A673 (cell line): ENCODE measurements at regions not wholly inside any gene's neighbourhood (a gene's known extent, or its start where the extent isn't known, plus 50 kb on each side); places are given as distances from the start of the nearest gene placed in this dataset.

Source experiments
- BruUV-seq: library from RNA; stranded (reverse); fragments of 400-500 nt; replicated peaks from 2 replicates; lab custom pipeline; 2021; lab: Mats Ljungman, UMichigan
- CTCF ChIA-PET: fragments of 300-600 bp; sonication (Branson Sonifier 250); formaldehyde crosslinking; loops from one replicate; lab custom pipeline; 2022; ENCODE audit warnings: antibody characterized with exemption; lab: Charles Lee
- POLR2A ChIA-PET: fragments of 300-600 bp; sonication (Branson Sonifier 250); formaldehyde crosslinking; loops from one replicate; lab custom pipeline; 2022; ENCODE audit warnings: antibody characterized with exemption; ENCODE audit not compliant: low non-redundant PET; lab: Charles Lee
- DNase-seq: peaks from one replicate; pipeline ENCODE4 v3.0.0-alpha.2; 2015; ENCODE audit warnings: low spot score
- H3K27ac ChIP-seq: fragments of 200-600 bp; sonication (generic); 2 replicates; pipeline ENCODE4 v1.5.1; 2016; ENCODE audit warnings: mixed run types, low read depth, mild to moderate bottlenecking, mixed read lengths, antibody characterized with exemption, low read length; ENCODE audit not compliant: poor library complexity, severe bottlenecking
- H3K27me3 ChIP-seq: fragments of 200-600 bp; sonication (generic); replicated peaks from 2 replicates; pipeline ENCODE4 v1.6.1; 2017; ENCODE audit warnings: mixed run types, low read depth, mild to moderate bottlenecking, mixed read lengths, antibody characterized with exemption, low read length; ENCODE audit not compliant: insufficient read depth, poor library complexity
- H3K36me3 ChIP-seq: fragments of 200-600 bp; sonication (generic); 2 replicates; pipeline ENCODE4 v1.6.1; 2016; ENCODE audit warnings: mixed run types, mild to moderate bottlenecking, mixed read lengths, antibody characterized with exemption, low read length; ENCODE audit not compliant: insufficient read depth, poor library complexity, severe bottlenecking
- H3K4me1 ChIP-seq: fragments of 200-600 bp; sonication (generic); 2 replicates; pipeline ENCODE4 v1.6.1; 2017; ENCODE audit warnings: mixed run types, mild to moderate bottlenecking, mixed read lengths, antibody characterized with exemption, low read length; ENCODE audit not compliant: insufficient read depth, poor library complexity, severe bottlenecking
- H3K4me3 ChIP-seq: fragments of 200-600 bp; sonication (generic); 2 replicates; pipeline ENCODE4 v1.5.1; 2016; ENCODE audit warnings: low read depth, mixed run types, mild to moderate bottlenecking, mixed read lengths, low read length; ENCODE audit not compliant: poor library complexity, severe bottlenecking
- H3K9me3 ChIP-seq: fragments of 200-600 bp; sonication (generic); 2 replicates; pipeline ENCODE4 v1.6.1; 2016; ENCODE audit warnings: mixed run types, low read depth, mild to moderate bottlenecking, mixed read lengths, antibody characterized with exemption, low read length; ENCODE audit not compliant: poor library complexity, severe bottlenecking
- CTCF ChIP-seq: fragments of 300-800, 200-600 bp; sonication (generic); conservative IDR thresholded peaks from 2 replicates; pipeline ENCODE4 v1.5.1; 2017; ENCODE audit warnings: low read depth, mild to moderate bottlenecking, antibody characterized with exemption, low read length, moderate library complexity, mixed read lengths
- EZH2 ChIP-seq: fragments of 200-600 bp; sonication (generic); IDR thresholded peaks from 2 replicates; pipeline ENCODE4 v1.6.1; 2017; ENCODE audit warnings: borderline replicate concordance, low read depth, mild to moderate bottlenecking, mixed read lengths, antibody characterized with exemption, low read length; ENCODE audit not compliant: poor library complexity, severe bottlenecking
- intact Hi-C: fragments of 100-400 bp; cut with micrococcal nuclease; formaldehyde crosslinking; loops from one replicate; pipeline ENCODE4 v1.10.0; 2022; ENCODE audit not compliant: unreplicated experiment

GRCh38 chr4:157973297-157973696 lies 199.5 kb downstream of the GASK1B start:
- intact Hi-C loops, result loop anchor here (10.0 kb wide), 3 partner anchors 588 to 1808 kb away; partner anchors contain the start of gene PDGFC
- no TSS peak for BruUV-seq
- Histone ChIP-seq H3K27me3 (no peaks in the 10 kb centered on the region), H3K4me1 (peaks cover 5% of the 10 kb centered on the region), H3K9me3 (no peaks in the 10 kb centered on the region), H3K27ac (no peak overlapping the region), H3K36me3 (no peaks in the 10 kb centered on the region), H3K4me3 (no peak overlapping the region)
- ChIA-PET CTCF (interaction anchor here (0.6 kb wide), 1 partner anchor 369 kb away, joined by 3 read pairs; no protein-coding TSS in a partner anchor), POLR2A (no interaction called here)
- no peak for TF ChIP-seq EZH2
- no peak for TF ChIP-seq CTCF
- no peak for DNase-seq

- no peak for TF ChIP-seq CTCF
- TF ChIP-seq EZH2, result no peak
- Histone ChIP-seq H3K27ac (no peak overlapping the region), H3K9me3 (no peaks in the 10 kb centered on the region), H3K27me3 (no peaks in the 10 kb centered on the region), H3K4me1 (peaks cover 5% of the 10 kb centered on the region), H3K4me3 (no peak overlapping the region), H3K36me3 (no peaks in the 10 kb centered on the region)
- intact Hi-C loops, result no loop called here
- BruUV-seq, result no TSS peak
- DNase-seq, result peak; percentile 18
- ChIA-PET CTCF (no interaction called here), POLR2A (no interaction called here)
These were observed 208.4 kb downstream of the GASK1B start for GRCh38 chr4:157964463-157964862.

- no peak overlapping the region for H3K27ac ChIP-seq
- CTCF ChIA-PET, result no interaction called here
These were observed 211.4 kb downstream of the GASK1B start for GRCh38 chr4:157961229-157961990.

More at GRCh38 chr4:157961229-157961990, 211.4 kb downstream of the GASK1B start:
- Histone ChIP-seq H3K9me3 (no peaks in the 10 kb centered on the region), H3K27me3 (no peaks in the 10 kb centered on the region), H3K4me1 (peaks cover 5% of the 10 kb centered on the region), H3K36me3 (no peaks in the 10 kb centered on the region), H3K4me3 (no peak overlapping the region)
- no TSS peak for BruUV-seq
- no peak for DNase-seq
- POLR2A ChIA-PET, result no interaction called here
- intact Hi-C loops, result no loop called here
- TF ChIP-seq CTCF, result no peak
- TF ChIP-seq EZH2, result no peak
